Type B pancreatic cell (in vitro differentiated cells): ENCODE measurements at regions not wholly inside any gene's neighbourhood (a gene's known extent, or its start where the extent isn't known, plus 50 kb on each side); places are given as distances from the start of the nearest gene placed in this dataset.
A peak's percentile ranks its signal among the peaks of the same experiment; 100 is the strongest.

Experiments
- DNase-seq: peaks from one replicate; pipeline ENCODE4 v3.0.0; 2021; ENCODE audit warnings: mixed read lengths; ENCODE audit not compliant: unreplicated experiment; ENCODE audit errors: extremely low spot score
- H3K27ac Mint-ChIP-seq: 2 replicates; pipeline ENCODE4 v1.8.0; 2021; ENCODE audit warnings: mild to moderate bottlenecking, mixed read lengths
- H3K27me3 Mint-ChIP-seq: 2 replicates; pipeline ENCODE4 v1.8.0; 2021; ENCODE audit warnings: mixed read lengths
- H3K36me3 Mint-ChIP-seq: 2 replicates; pipeline ENCODE4 v1.8.0; 2021; ENCODE audit warnings: mixed read lengths
- H3K4me1 Mint-ChIP-seq: one replicate; pipeline ENCODE4 v1.8.0; 2021; ENCODE audit warnings: mixed read lengths; ENCODE audit not compliant: unreplicated experiment
- H3K4me3 Mint-ChIP-seq: 2 replicates; pipeline ENCODE4 v1.8.0; 2021; ENCODE audit warnings: mild to moderate bottlenecking, mixed read lengths
- H3K9me3 Mint-ChIP-seq: 2 replicates; pipeline ENCODE4 v1.8.0; 2021; ENCODE audit warnings: mixed read lengths
- TF ChIP-seq, protein P1 (sequence below): fragments of 200-600 bp; sonication (generic); conservative IDR thresholded peaks from 2 replicates; pipeline ENCODE4 v1.5.0; 2021; ENCODE audit warnings: antibody characterized with exemption, mild to moderate bottlenecking

DNA sequence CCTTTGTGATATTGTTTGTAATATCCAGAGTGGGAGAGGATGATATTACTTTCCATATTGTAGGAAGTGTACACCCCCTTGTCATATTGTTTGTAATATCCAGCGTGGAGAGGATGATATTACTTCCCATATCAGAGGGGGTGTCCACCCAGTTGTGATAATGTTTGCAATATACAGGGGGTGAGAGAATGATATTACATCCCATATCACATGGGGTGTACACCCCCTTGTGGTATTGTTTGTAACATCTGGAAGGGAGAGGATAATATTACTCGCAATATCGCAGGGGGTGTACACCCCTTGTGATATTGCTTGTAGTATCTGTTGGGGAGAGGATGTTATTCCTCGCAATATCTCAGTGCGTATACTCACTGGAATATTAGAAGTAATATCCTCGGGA lies 61.5 kb downstream of the PRSS23 start:
- no peak for DNase-seq
- H3K4me3 Mint-ChIP-seq: no peak overlapping the region
- H3K36me3 Mint-ChIP-seq: no peaks in the 10 kb centered on the region
- peaks cover 10% of the 10 kb centered on the region for H3K27me3 Mint-ChIP-seq
- no peak overlapping the region for H3K27ac Mint-ChIP-seq
- H3K4me1 Mint-ChIP-seq: no peaks in the 10 kb centered on the region
- H3K9me3 Mint-ChIP-seq: no peaks in the 10 kb centered on the region
- TF ChIP-seq, protein P1, sequence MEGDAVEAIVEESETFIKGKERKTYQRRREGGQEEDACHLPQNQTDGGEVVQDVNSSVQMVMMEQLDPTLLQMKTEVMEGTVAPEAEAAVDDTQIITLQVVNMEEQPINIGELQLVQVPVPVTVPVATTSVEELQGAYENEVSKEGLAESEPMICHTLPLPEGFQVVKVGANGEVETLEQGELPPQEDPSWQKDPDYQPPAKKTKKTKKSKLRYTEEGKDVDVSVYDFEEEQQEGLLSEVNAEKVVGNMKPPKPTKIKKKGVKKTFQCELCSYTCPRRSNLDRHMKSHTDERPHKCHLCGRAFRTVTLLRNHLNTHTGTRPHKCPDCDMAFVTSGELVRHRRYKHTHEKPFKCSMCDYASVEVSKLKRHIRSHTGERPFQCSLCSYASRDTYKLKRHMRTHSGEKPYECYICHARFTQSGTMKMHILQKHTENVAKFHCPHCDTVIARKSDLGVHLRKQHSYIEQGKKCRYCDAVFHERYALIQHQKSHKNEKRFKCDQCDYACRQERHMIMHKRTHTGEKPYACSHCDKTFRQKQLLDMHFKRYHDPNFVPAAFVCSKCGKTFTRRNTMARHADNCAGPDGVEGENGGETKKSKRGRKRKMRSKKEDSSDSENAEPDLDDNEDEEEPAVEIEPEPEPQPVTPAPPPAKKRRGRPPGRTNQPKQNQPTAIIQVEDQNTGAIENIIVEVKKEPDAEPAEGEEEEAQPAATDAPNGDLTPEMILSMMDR: no peak

DNA sequence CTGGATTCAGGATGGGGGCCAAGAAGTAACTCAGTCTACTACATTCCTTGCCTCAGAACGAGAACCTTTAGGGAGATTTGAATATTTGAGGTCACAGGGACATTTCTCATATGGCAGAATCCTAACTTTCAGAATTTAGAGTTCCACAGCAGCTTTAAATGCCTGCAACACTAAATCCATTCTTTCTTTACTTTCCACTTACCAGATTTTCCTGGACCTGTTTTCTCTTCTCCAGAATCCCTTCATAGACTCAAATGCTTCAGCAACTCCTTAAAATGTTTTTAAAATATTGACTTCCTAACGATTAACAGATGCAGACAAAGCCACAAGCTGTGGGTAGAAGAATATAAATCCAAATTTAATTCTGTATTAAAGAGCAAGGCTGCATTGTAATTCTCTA lies 63.1 kb downstream of the PRSS23 start:
- H3K27ac Mint-ChIP-seq: no peak overlapping the region
- no peak overlapping the region for H3K4me3 Mint-ChIP-seq
- no peaks in the 10 kb centered on the region for H3K4me1 Mint-ChIP-seq
- DNase-seq: no peak
- no peaks in the 10 kb centered on the region for H3K9me3 Mint-ChIP-seq
- no peaks in the 10 kb centered on the region for H3K36me3 Mint-ChIP-seq
- TF ChIP-seq, protein P1: no peak
- peaks cover 6% of the 10 kb centered on the region for H3K27me3 Mint-ChIP-seq

DNA sequence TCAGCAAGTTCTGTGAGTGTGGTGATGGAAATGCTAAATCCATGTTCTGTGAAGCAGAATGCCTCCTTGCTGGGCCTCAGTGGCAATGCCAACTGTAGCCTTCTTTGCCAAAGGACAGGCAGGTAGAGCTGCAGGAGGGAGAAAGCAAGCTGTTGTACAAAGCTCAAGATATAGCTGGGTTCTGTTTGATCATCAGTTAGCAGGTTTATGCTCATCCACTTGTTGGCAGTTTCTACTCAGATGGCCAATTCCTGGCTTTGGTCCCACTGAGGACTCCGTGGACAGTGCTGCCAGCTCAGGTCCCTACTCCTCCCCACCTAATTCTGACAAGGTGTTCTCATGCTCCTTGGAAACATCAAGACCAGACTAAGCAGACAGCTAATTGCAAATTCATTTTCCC lies 65.1 kb downstream of the PRSS23 start:
- Mint-ChIP-seq H3K27me3 (no peaks in the 10 kb centered on the region), H3K27ac (no peak overlapping the region), H3K4me3 (no peak overlapping the region), H3K4me1 (peaks cover 4% of the 10 kb centered on the region), H3K36me3 (no peaks in the 10 kb centered on the region), H3K9me3 (no peaks in the 10 kb centered on the region)
- DNase-seq: no peak
- TF ChIP-seq, protein P1: no peak

DNA sequence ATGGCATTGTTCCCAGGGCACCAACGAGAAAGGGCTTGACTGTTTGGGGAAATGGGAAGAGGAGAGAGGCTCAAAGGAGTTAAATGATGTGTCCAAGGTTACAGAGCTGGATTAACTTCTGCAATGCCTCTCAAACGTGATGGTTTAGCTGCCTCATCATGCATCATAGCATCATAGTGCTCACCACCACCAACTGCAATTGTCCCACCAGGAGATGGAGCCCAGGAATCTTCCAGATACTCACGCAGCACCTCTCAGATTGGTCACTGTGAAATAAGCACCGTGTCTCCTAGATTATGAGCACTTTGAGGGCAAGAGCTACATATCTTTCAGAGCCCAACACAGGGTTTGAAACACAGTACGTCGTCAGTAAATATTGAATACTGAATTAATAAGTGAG lies 69.2 kb downstream of the PRSS23 start:
- Mint-ChIP-seq H3K4me3 (no peak overlapping the region), H3K27ac (no peak overlapping the region), H3K27me3 (no peaks in the 10 kb centered on the region), H3K4me1 (peaks cover 4% of the 10 kb centered on the region), H3K36me3 (no peaks in the 10 kb centered on the region), H3K9me3 (no peaks in the 10 kb centered on the region)
- TF ChIP-seq, protein P1: no peak
- DNase-seq: no peak

DNA sequence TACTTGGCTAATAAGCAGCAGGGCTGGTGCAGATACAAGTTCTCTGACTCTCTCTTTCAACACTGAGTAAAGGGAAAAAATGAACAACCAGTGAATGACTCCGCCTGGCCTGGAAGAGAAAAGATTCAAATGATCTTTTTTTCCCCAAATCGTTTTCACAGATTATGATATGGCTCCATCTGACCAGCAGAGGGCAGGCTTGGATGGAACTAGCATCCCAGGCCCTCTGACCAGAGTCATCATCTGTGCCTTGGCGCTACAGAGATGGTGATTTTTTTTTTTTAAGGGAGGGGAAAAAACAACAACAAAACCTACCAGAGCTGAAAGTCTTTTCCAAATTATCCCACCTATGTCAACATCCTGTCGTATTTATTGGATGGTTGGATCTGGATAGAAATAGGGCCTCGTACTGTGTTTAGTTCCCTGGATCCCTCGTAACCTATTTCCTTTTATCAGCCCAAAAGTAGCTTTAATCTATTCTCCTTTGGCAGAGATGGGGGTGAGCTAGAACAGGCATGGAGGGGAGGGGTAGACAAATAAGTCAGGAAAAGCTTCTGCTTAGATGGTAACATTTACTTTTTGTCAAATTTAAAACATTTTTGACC lies 69.7 kb downstream of the PRSS23 start:
- H3K36me3 Mint-ChIP-seq: no peaks in the 10 kb centered on the region
- H3K27ac Mint-ChIP-seq: no peak overlapping the region
- no peak overlapping the region for H3K4me3 Mint-ChIP-seq
- H3K4me1 Mint-ChIP-seq: peaks cover 4% of the 10 kb centered on the region
- H3K9me3 Mint-ChIP-seq: no peaks in the 10 kb centered on the region
- TF ChIP-seq, protein P1: peak; percentile 90
- no peaks in the 10 kb centered on the region for H3K27me3 Mint-ChIP-seq
- no peak for DNase-seq
